Left cardiac atrium (tissue), 4 donors: ENCODE measurements at regions not wholly inside any gene's neighbourhood (a gene's known extent, or its start where the extent isn't known, plus 50 kb on each side); places are given as distances from the start of the nearest gene placed in this dataset.

Experiments
- ATAC-seq, 2 donors: fragments of 200-7000 bp; cut with Tn5 transposase; one replicate each; pipeline ENCODE4 v1.9.1; 2020; ENCODE audit warnings: mild to moderate bottlenecking in 2 of 2, moderate library complexity in 2 of 2
- DNase-seq: peaks from one replicate; pipeline ENCODE4 v3.0.0-alpha.2; 2020
- intact Hi-C, 2 donors: fragments of 100-400 bp; cut with DNase I; formaldehyde crosslinking; loops; one replicate each; pipeline versions ENCODE4 v1.14.1 to v1.15.1; 2022 to 2023
- donor health status: DM: no; HTN: yes; CAD: no.
- donor health status: DM: no; HTN: yes; CAD: no; lungs with severe emphysema.
- donor health status: DM: yes; HTN: yes; CAD: no.
- donor health status: Dilated cardiomyopathy.

- DNase-seq (no peak), ATAC-seq (no peak)
- intact Hi-C loops = no loop called here
Observed at GRCh38 chr3:78516937-78517336, 1250.9 kb downstream of the ROBO1 start.

- intact Hi-C loops = no loop called here
- no peak for ATAC-seq
- DNase-seq = no peak
Observed at GRCh38 chr3:78517965-78518364, 1249.8 kb downstream of the ROBO1 start.

GRCh38 chr3:78519281-78519680, 1248.5 kb downstream of the ROBO1 start:
- intact Hi-C loops = no loop called here
- DNase-seq = no peak
- no peak for ATAC-seq

- ATAC-seq (no peak), DNase-seq (no peak)
- intact Hi-C loops = no loop called here
Observed at GRCh38 chr3:78529601-78530000, 1238.2 kb downstream of the ROBO1 start.

- peak in 1 of 2 donors; percentile 74 for ATAC-seq
- DNase-seq = no peak
- intact Hi-C loops = no loop called here
Observed at GRCh38 chr3:78540485-78540884, 1227.3 kb downstream of the ROBO1 start.

- DNase-seq (no peak), ATAC-seq (no peak)
- intact Hi-C loops = no loop called here
Observed at GRCh38 chr3:78545827-78546226, 1222.0 kb downstream of the ROBO1 start.
